ENCODE measurements at regions not wholly inside any gene's neighbourhood (a gene's known extent, or its start where the extent isn't known, plus 50 kb on each side); places are given as distances from the start of the nearest gene placed in this dataset.
A peak's percentile ranks its signal among the peaks of the same experiment; 100 is the strongest.

DNA sequence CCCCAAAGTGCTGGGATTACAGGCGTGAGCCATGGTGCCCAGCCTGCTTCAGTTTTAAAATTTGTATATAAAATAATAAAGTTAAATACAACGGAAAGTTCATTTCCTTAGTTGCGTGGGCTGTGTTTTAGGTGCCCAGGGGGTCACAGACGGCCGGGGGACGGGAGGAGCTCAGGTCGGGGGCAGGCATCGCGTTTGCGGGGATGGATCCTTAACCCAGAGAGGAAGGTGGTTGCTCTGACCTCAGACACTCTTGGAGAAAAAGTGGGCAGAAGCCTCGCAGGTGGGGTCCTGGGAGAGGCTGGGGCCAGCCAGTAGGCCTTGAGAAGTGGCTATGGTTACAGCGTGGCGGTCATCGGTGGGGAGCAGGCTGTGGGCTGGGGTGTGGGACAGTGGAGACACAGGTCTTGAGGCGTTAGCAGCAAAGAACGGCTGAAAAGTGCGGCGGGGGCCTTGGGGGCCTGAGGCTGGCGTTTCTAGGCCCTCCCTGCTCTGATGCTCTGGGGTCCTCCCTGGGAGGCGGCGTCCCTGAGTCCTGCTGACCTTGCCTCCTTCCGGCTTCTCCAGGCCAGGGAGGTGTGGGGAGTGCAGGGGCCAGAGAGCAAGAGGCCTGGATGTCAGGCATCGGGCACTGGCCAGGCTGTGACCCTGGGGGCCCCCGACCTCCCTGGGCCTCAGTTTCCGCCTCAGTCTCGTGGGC is 54.4 kb downstream of the UNCX start:
- no peaks in the 10 kb centered on the region for H3K36me3 ChIP-seq (ENCODE audit: control insufficient read depth, insufficient read depth, low read length)
- DNase-seq = no peak
- peaks cover 12% of the 10 kb centered on the region for H3K4me1 ChIP-seq (ENCODE audit: control insufficient read depth, insufficient read depth, low read length, poor library complexity, severe bottlenecking)
- no peak overlapping the region for H3K4me3 ChIP-seq (ENCODE audit: insufficient read depth, low read depth, low read length, poor library complexity, severe bottlenecking)
- H3K9me3 ChIP-seq (ENCODE audit: control insufficient read depth, low read length) = no peaks in the 10 kb centered on the region
- H3K27me3 ChIP-seq (replicated peaks; ENCODE audit: control insufficient read depth, insufficient read depth, low read length, poor library complexity, severe bottlenecking) = no peaks in the 10 kb centered on the region
- no peak overlapping the region for H3K27ac ChIP-seq (ENCODE audit: insufficient read depth, low read length, poor library complexity, severe bottlenecking)

DNA sequence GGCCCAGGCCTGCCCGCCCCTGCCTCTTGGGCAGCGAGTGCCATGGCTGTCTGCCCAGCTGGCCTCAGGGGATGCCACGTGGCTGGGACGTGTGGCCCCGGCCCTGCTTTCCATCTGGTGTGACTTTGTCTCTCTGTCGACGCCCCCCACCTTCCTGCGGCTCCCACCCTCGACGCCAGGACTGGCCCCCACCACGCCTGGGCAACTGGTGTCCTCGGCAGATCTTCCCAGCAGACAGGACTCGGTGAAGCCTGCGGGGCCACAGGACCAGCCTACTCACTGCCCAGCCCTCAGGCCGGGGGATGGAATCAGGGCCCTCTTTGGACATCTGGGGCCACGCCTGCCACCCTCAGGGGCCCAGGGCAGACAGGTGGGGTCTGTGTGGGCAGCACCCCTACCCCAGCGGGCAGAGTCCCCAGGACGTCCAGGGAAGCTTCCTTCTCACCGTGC is 55.1 kb downstream of the UNCX start:
- peaks cover 12% of the 10 kb centered on the region for H3K4me1 ChIP-seq (ENCODE audit: control insufficient read depth, insufficient read depth, low read length, poor library complexity, severe bottlenecking)
- no peak for DNase-seq
- peaks cover under 1% of the 10 kb centered on the region for H3K27me3 ChIP-seq (replicated peaks; ENCODE audit: control insufficient read depth, insufficient read depth, low read length, poor library complexity, severe bottlenecking)
- no peak overlapping the region for H3K4me3 ChIP-seq (ENCODE audit: insufficient read depth, low read depth, low read length, poor library complexity, severe bottlenecking)
- H3K27ac ChIP-seq (ENCODE audit: insufficient read depth, low read length, poor library complexity, severe bottlenecking) = no peak overlapping the region
- H3K9me3 ChIP-seq (ENCODE audit: control insufficient read depth, low read length) = no peaks in the 10 kb centered on the region
- H3K36me3 ChIP-seq (ENCODE audit: control insufficient read depth, insufficient read depth, low read length) = no peaks in the 10 kb centered on the region

DNA sequence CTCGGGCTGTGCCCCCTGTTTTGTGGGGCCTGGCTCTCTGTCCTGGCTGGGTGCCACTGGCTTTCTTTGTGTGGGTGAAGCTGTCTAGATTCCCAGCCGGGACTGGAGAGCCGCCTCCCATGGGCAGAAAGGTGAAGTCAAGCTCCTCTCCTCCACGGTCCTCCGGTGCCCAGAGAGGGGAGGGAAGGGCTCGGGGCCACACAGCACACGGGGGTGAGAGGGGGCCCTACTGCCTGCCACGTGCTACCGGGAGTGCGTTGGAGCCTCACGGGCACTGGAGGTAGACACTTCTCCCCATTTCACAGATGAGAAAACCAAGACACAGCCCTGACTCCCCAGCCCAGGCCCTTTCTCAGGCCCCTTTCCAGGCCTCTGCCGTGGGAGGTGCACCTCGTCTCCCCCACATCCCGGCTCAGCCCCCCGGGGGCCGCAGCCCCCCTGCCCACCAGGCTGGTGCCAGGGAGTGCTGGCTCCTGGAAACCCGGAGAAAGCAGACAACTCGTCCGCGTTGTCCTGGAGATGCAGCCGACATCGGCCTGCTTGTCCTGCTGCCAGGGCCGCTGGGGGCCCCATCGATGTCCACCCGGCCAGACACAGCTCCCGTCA is 55.8 kb downstream of the UNCX start:
- Histone ChIP-seq H3K27ac (ENCODE audit: insufficient read depth, low read length, poor library complexity, severe bottlenecking) (no peak overlapping the region), H3K36me3 (ENCODE audit: control insufficient read depth, insufficient read depth, low read length) (no peaks in the 10 kb centered on the region), H3K9me3 (ENCODE audit: control insufficient read depth, low read length) (no peaks in the 10 kb centered on the region), H3K4me3 (ENCODE audit: insufficient read depth, low read depth, low read length, poor library complexity, severe bottlenecking) (no peak overlapping the region), H3K27me3 (replicated peaks; ENCODE audit: control insufficient read depth, insufficient read depth, low read length, poor library complexity, severe bottlenecking) (peaks cover 4% of the 10 kb centered on the region), H3K4me1 (ENCODE audit: control insufficient read depth, insufficient read depth, low read length, poor library complexity, severe bottlenecking) (peaks cover 12% of the 10 kb centered on the region)
- no peak for DNase-seq

DNA sequence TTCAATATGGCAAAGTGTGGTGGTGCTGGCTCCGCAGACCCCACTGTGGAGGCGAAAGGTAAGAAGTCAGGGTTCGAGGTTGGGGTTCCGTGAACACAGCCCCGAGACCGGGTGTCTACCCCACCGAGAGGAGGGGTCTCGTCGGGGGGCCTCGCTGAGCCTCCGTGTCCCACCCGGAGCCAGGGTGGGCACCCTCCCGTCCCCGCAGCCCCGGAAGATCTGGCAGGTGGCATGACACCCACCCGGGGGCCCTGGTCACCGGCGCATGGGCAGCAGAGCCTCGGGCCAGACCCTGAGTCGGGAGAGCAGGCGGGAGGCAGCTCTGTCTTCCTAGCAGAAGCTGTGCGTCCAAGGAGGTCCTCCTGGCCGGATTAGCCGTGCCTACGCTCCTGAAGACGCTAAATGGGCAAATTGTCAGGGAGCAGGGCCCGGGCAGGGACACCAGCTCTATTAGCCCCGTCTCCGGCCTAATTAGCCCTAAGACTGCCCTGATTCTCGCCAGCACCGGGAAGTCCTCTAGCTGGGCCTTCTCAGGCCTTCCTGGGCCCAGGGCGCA is 56.4 kb downstream of the UNCX start:
- H3K27ac ChIP-seq (ENCODE audit: insufficient read depth, low read length, poor library complexity, severe bottlenecking) = no peak overlapping the region
- DNase-seq = no peak
- no peak overlapping the region for H3K4me3 ChIP-seq (ENCODE audit: insufficient read depth, low read depth, low read length, poor library complexity, severe bottlenecking)
- no peaks in the 10 kb centered on the region for H3K9me3 ChIP-seq (ENCODE audit: control insufficient read depth, low read length)
- peaks cover 12% of the 10 kb centered on the region for H3K4me1 ChIP-seq (ENCODE audit: control insufficient read depth, insufficient read depth, low read length, poor library complexity, severe bottlenecking)
- H3K36me3 ChIP-seq (ENCODE audit: control insufficient read depth, insufficient read depth, low read length) = no peaks in the 10 kb centered on the region
- H3K27me3 ChIP-seq (replicated peaks; ENCODE audit: control insufficient read depth, insufficient read depth, low read length, poor library complexity, severe bottlenecking) = peaks cover 4% of the 10 kb centered on the region

DNA sequence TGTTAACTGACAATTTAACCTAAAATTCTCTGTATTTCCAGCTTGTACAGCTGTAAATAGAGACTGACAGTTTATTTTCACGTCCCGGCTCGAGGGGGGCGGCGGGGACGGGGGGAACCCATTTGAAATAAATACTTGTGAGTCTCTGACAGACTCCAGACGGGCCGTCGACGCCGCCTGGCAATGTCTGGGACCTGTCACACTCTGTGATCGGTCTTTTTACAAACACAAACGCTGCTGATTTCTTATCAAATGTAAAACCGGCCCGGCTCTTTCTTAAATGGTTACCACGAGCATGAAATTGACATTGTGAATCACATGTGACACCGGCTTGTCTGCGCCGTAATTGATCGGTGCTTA is 57.0 kb downstream of the UNCX start:
- no peak overlapping the region for H3K27ac ChIP-seq (ENCODE audit: insufficient read depth, low read length, poor library complexity, severe bottlenecking)
- H3K36me3 ChIP-seq (ENCODE audit: control insufficient read depth, insufficient read depth, low read length) = no peaks in the 10 kb centered on the region
- peaks cover 4% of the 10 kb centered on the region for H3K27me3 ChIP-seq (replicated peaks; ENCODE audit: control insufficient read depth, insufficient read depth, low read length, poor library complexity, severe bottlenecking)
- no peak for DNase-seq
- no peaks in the 10 kb centered on the region for H3K9me3 ChIP-seq (ENCODE audit: control insufficient read depth, low read length)
- peaks cover 12% of the 10 kb centered on the region for H3K4me1 ChIP-seq (ENCODE audit: control insufficient read depth, insufficient read depth, low read length, poor library complexity, severe bottlenecking)
- H3K4me3 ChIP-seq (ENCODE audit: insufficient read depth, low read depth, low read length, poor library complexity, severe bottlenecking) = peak overlapping the region; percentile 54

DNA sequence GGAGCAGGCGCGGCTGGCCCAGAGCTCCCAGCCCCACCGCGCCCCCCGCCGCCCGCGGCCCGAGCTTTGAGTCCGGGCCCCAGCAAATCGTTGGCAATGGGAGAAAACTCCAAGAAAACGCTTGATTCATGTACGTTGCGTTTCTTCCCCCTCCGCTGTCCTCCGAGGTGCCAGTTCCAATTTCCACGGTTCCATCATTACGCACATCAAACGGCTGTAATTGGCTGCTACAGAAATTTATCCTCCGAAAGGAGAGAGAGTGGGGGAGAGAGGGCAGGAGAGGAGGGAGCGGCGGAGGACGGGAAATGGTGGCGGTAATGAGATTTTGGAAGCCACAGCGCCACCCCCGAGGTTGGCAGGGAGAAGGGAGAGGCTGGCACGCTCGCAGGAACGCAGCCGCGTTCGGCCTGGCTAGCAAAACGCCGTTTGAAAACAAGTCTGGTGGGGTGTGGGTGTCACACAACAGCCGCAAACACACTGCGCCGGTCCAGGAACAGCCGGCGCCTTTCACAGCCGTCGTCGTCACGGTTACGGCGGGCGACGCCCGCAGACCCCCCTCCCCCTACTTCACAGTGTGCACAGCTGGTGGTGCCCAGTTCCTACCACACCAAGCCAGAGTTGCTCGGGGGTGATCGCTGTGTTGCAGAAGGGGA is 57.5 kb downstream of the UNCX start:
- Histone ChIP-seq H3K36me3 (ENCODE audit: control insufficient read depth, insufficient read depth, low read length) (no peaks in the 10 kb centered on the region), H3K4me1 (ENCODE audit: control insufficient read depth, insufficient read depth, low read length, poor library complexity, severe bottlenecking) (peaks cover 12% of the 10 kb centered on the region), H3K9me3 (ENCODE audit: control insufficient read depth, low read length) (no peaks in the 10 kb centered on the region), H3K27me3 (replicated peaks; ENCODE audit: control insufficient read depth, insufficient read depth, low read length, poor library complexity, severe bottlenecking) (peaks cover 4% of the 10 kb centered on the region), H3K4me3 (ENCODE audit: insufficient read depth, low read depth, low read length, poor library complexity, severe bottlenecking) (peak overlapping the region; percentile 54), H3K27ac (ENCODE audit: insufficient read depth, low read length, poor library complexity, severe bottlenecking) (no peak overlapping the region)
- no peak for DNase-seq

DNA sequence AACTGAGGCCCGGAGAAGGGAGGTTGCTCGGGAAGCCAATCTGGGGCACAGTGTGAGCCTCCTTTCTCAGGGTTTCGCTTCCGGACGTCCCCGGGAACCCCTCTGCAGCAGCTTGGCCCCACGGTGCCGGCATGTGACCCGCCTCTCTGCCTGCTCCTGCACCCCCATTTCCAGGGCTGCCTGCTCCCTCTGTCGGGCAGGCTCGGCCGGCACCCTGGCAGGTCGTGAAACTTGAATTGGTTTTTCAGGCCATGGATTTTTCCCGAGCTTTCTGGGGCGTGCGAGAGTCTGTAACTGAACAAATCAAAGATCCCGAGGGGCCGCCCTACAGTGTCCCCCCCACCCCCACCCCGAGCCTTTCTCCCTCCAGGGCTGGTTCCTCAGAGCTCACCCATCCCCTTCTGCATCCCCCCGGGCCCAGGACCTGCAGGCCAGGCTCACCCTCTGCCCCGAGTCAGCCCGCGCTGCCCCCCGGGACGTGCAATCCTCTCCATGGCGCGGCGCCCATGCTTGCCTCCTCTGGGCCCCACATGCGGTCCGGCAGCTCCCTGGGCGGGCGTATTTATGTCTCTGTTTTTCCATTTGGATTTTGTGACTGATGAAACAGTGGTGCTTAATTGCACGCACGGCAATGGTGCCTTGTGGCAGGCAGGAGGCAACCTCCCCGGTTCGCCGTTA is 58.1 kb downstream of the UNCX start:
- peaks cover 4% of the 10 kb centered on the region for H3K27me3 ChIP-seq (replicated peaks; ENCODE audit: control insufficient read depth, insufficient read depth, low read length, poor library complexity, severe bottlenecking)
- H3K9me3 ChIP-seq (ENCODE audit: control insufficient read depth, low read length) = no peaks in the 10 kb centered on the region
- no peaks in the 10 kb centered on the region for H3K36me3 ChIP-seq (ENCODE audit: control insufficient read depth, insufficient read depth, low read length)
- DNase-seq = no peak
- H3K4me3 ChIP-seq (ENCODE audit: insufficient read depth, low read depth, low read length, poor library complexity, severe bottlenecking) = peak overlapping the region; percentile 54
- peaks cover 12% of the 10 kb centered on the region for H3K4me1 ChIP-seq (ENCODE audit: control insufficient read depth, insufficient read depth, low read length, poor library complexity, severe bottlenecking)
- no peak overlapping the region for H3K27ac ChIP-seq (ENCODE audit: insufficient read depth, low read length, poor library complexity, severe bottlenecking)

DNA sequence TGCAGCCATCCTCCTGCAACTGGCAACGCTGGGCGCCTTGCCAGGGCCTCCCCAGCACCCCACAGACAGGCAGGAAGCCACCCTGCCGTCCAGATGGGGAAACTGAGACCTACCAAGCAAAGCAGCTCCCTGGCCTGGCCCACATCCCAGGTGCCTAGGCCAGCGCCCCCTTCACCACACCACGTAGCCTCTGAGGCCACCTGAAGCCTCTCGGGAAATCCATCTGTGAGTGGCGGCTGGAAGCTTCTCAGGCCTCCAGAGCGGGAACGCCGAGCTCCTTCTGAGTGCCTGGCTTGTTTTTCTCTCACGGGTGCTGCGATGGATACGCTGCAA is 58.7 kb downstream of the UNCX start:
- Histone ChIP-seq H3K27me3 (replicated peaks; ENCODE audit: control insufficient read depth, insufficient read depth, low read length, poor library complexity, severe bottlenecking) (peaks cover 4% of the 10 kb centered on the region), H3K36me3 (ENCODE audit: control insufficient read depth, insufficient read depth, low read length) (no peaks in the 10 kb centered on the region), H3K27ac (ENCODE audit: insufficient read depth, low read length, poor library complexity, severe bottlenecking) (no peak overlapping the region), H3K4me1 (ENCODE audit: control insufficient read depth, insufficient read depth, low read length, poor library complexity, severe bottlenecking) (peaks cover 12% of the 10 kb centered on the region), H3K9me3 (ENCODE audit: control insufficient read depth, low read length) (no peaks in the 10 kb centered on the region), H3K4me3 (ENCODE audit: insufficient read depth, low read depth, low read length, poor library complexity, severe bottlenecking) (no peak overlapping the region)
- DNase-seq = no peak

DNA sequence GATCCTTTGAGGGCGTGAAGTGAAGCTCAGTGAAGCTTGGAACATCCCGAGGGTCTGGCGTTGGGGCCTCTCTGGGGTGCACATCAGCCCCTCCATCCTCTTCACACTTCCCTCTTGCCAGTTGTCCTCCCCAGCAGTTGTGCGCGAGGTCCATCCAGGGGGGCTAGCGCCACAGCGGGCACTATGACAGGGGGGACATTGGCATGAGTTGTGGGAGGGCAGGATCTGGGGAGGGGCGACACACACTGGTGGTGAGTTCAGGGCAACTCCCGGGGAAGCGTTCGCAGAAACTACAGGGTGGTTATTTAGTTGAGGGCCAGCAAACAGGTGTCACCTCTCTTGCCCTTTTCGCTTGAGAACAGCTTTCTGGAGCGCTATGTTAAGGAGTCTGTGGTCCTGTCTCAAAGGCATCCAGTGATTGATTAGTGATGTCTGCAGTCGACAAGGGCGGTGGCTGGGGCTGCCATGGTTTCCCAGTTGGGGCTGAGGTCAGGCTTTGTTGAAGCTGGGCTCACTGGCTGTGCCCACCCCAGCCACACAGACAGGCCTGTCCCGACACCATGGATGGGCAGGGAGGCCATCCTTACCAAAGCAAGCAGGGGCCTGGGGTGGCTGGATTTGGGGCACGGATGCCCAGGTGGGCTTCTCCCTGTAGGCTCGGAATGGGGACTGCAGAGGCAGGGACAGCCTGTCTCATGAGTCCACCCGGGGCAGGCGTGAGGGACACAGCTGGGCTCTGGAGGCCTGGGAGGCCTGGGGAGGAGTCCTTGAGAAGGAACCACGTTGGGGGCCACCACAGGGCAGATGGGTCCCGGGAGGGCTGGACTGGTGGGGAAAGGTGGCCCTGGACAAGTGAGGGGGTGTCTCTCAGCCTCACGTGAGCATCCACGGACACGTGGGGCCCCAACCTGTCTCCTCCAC is 59.4 kb downstream of the UNCX start:
- peaks cover 4% of the 10 kb centered on the region for H3K27me3 ChIP-seq (replicated peaks; ENCODE audit: control insufficient read depth, insufficient read depth, low read length, poor library complexity, severe bottlenecking)
- H3K4me3 ChIP-seq (ENCODE audit: insufficient read depth, low read depth, low read length, poor library complexity, severe bottlenecking) = no peak overlapping the region
- H3K36me3 ChIP-seq (ENCODE audit: control insufficient read depth, insufficient read depth, low read length) = no peaks in the 10 kb centered on the region
- no peak overlapping the region for H3K27ac ChIP-seq (ENCODE audit: insufficient read depth, low read length, poor library complexity, severe bottlenecking)
- DNase-seq = no peak
- H3K4me1 ChIP-seq (ENCODE audit: control insufficient read depth, insufficient read depth, low read length, poor library complexity, severe bottlenecking) = peaks cover 12% of the 10 kb centered on the region
- no peaks in the 10 kb centered on the region for H3K9me3 ChIP-seq (ENCODE audit: control insufficient read depth, low read length)
